ENCODE measurements at regions not wholly inside any gene's neighbourhood (a gene's known extent, or its start where the extent isn't known, plus 50 kb on each side); places are given as distances from the start of the nearest gene placed in this dataset.
A peak's percentile ranks its signal among the peaks of the same experiment; 100 is the strongest.

- H3K23ac ChIP-seq (ENCODE audit: low read length), result no peak overlapping the region
- no peak overlapping the region for H2BK5ac ChIP-seq (ENCODE audit: low read depth, low read length, poor library complexity)
- no CpG with 5 or more reads among the region's 10 CpGs for WGBS (ENCODE audit: extremely low coverage, insufficient coverage, insufficient read length)
These were observed 209.7 kb upstream of the RADX start for GRCh38 chrX:106401965-106402559.

DNA sequence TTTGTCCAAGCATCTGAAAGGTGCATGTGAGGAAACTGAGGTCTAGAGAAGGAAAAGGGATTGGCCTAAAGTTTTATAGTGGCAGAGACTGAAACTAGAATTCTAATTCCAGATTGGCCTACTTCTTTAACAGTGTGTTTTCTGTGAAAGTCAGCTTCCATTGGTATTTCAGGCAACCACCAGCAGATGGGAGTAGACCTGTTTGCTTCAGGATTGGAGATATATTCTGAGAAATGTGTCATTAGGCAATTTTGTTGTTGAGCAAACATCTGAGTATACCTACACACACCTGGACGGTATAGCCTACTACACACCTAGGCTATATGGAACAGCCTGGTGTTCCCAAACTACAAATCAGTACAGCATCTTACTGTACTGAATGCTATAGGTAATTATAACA lies 207.3 kb upstream of the RADX start:
- Histone ChIP-seq H3K36me3 (ENCODE audit: control insufficient read depth in 1 of 2, insufficient read depth in 2 of 2, low read length in 2 of 2) (no peaks in the 10 kb centered on the region), H4K12ac (ENCODE audit: low read depth, low read length) (no peak overlapping the region), H3K9me3 (ENCODE audit: insufficient read depth, low read depth, low read length) (no peaks in the 10 kb centered on the region), H3K9ac (ENCODE audit: low read length) (no peak overlapping the region), H3K23ac (ENCODE audit: low read length) (no peak overlapping the region), H3K79me1 (ENCODE audit: low read length) (no peaks in the 10 kb centered on the region), H3K4ac (ENCODE audit: low read depth, low read length) (no peak overlapping the region), H2BK12ac (ENCODE audit: low read length) (no peak overlapping the region), H4K91ac (ENCODE audit: low read depth, low read length) (no peak overlapping the region), H3K4me3 (ENCODE audit: low read depth, low read length) (no peak overlapping the region), H3K4me1 (ENCODE audit: control insufficient read depth in 1 of 2, insufficient read depth in 2 of 2, low read length in 2 of 2) (no peaks in the 10 kb centered on the region), H3K27ac (ENCODE audit: low read depth, low read length) (no peak overlapping the region), H3K27me3 (ENCODE audit: insufficient read depth, low read length) (no peaks in the 10 kb centered on the region), H2BK120ac (ENCODE audit: insufficient read depth, low read length, poor library complexity) (no peak overlapping the region), H2AFZ (ENCODE audit: insufficient read depth, low read length, poor library complexity) (no peak overlapping the region), H3K14ac (ENCODE audit: low read length) (no peak overlapping the region), H3K4me2 (ENCODE audit: low read length) (no peak overlapping the region), H3K18ac (ENCODE audit: low read length) (no peak overlapping the region), H2AK5ac (ENCODE audit: low read length) (no peak overlapping the region), H2BK5ac (ENCODE audit: low read depth, low read length, poor library complexity) (no peak overlapping the region), H3K79me2 (ENCODE audit: control insufficient read depth, insufficient read depth, low read length, poor library complexity) (no peaks in the 10 kb centered on the region), H4K8ac (ENCODE audit: low read depth, low read length) (no peak overlapping the region)
- DNase-seq, result peak; percentile 21 to 73
- WGBS (ENCODE audit: extremely low coverage, insufficient coverage, insufficient read length), result no CpG with 5 or more reads among the region's 1 CpG

More at GRCh38 chrX:106401965-106402559, 209.7 kb upstream of the RADX start:
- no peak overlapping the region for H3K4me3 ChIP-seq (ENCODE audit: low read depth, low read length)
- no peak for DNase-seq
- H2AFZ ChIP-seq (ENCODE audit: insufficient read depth, low read length, poor library complexity), result no peak overlapping the region
- no peak overlapping the region for H3K4ac ChIP-seq (ENCODE audit: low read depth, low read length)
- H3K27ac ChIP-seq (ENCODE audit: low read depth, low read length), result no peak overlapping the region
- H3K18ac ChIP-seq (ENCODE audit: low read length), result no peak overlapping the region
- H2AK5ac ChIP-seq (ENCODE audit: low read length), result no peak overlapping the region
- H3K79me2 ChIP-seq (ENCODE audit: control insufficient read depth, insufficient read depth, low read length, poor library complexity), result no peaks in the 10 kb centered on the region
- H3K14ac ChIP-seq (ENCODE audit: low read length), result no peak overlapping the region
- H2BK12ac ChIP-seq (ENCODE audit: low read length), result no peak overlapping the region
- H3K9me3 ChIP-seq (ENCODE audit: insufficient read depth, low read depth, low read length), result no peaks in the 10 kb centered on the region
- H2BK120ac ChIP-seq (ENCODE audit: insufficient read depth, low read length, poor library complexity), result no peak overlapping the region
- no peak overlapping the region for H4K8ac ChIP-seq (ENCODE audit: low read depth, low read length)
- no peaks in the 10 kb centered on the region for H3K79me1 ChIP-seq (ENCODE audit: low read length)
- no peak overlapping the region for H3K9ac ChIP-seq (ENCODE audit: low read length)
- no peaks in the 10 kb centered on the region for H3K4me1 ChIP-seq (ENCODE audit: control insufficient read depth in 1 of 2, insufficient read depth in 2 of 2, low read length in 2 of 2)
- no peaks in the 10 kb centered on the region for H3K36me3 ChIP-seq (ENCODE audit: control insufficient read depth in 1 of 2, insufficient read depth in 2 of 2, low read length in 2 of 2)
- no peak overlapping the region for H4K12ac ChIP-seq (ENCODE audit: low read depth, low read length)
- no peak overlapping the region for H4K91ac ChIP-seq (ENCODE audit: low read depth, low read length)
- no peak overlapping the region for H3K4me2 ChIP-seq (ENCODE audit: low read length)
- no peaks in the 10 kb centered on the region for H3K27me3 ChIP-seq (ENCODE audit: insufficient read depth, low read length)

- Histone ChIP-seq H2AFZ (ENCODE audit: insufficient read depth, low read length, poor library complexity) (no peak overlapping the region), H2BK5ac (ENCODE audit: low read depth, low read length, poor library complexity) (no peak overlapping the region), H3K4me1 (ENCODE audit: control insufficient read depth in 1 of 2, insufficient read depth in 2 of 2, low read length in 2 of 2) (no peaks in the 10 kb centered on the region), H3K4me2 (ENCODE audit: low read length) (no peak overlapping the region), H4K12ac (ENCODE audit: low read depth, low read length) (no peak overlapping the region), H2BK12ac (ENCODE audit: low read length) (no peak overlapping the region), H2AK5ac (ENCODE audit: low read length) (no peak overlapping the region), H3K23ac (ENCODE audit: low read length) (no peak overlapping the region), H3K9me3 (ENCODE audit: insufficient read depth, low read depth, low read length) (no peaks in the 10 kb centered on the region), H3K79me1 (ENCODE audit: low read length) (no peaks in the 10 kb centered on the region), H3K18ac (ENCODE audit: low read length) (no peak overlapping the region), H3K4ac (ENCODE audit: low read depth, low read length) (no peak overlapping the region), H3K36me3 (ENCODE audit: control insufficient read depth in 1 of 2, insufficient read depth in 2 of 2, low read length in 2 of 2) (no peaks in the 10 kb centered on the region), H3K14ac (ENCODE audit: low read length) (no peak overlapping the region), H3K4me3 (ENCODE audit: low read depth, low read length) (no peak overlapping the region), H2BK120ac (ENCODE audit: insufficient read depth, low read length, poor library complexity) (no peak overlapping the region), H3K27ac (ENCODE audit: low read depth, low read length) (no peak overlapping the region), H3K79me2 (ENCODE audit: control insufficient read depth, insufficient read depth, low read length, poor library complexity) (no peaks in the 10 kb centered on the region), H4K91ac (ENCODE audit: low read depth, low read length) (no peak overlapping the region), H4K8ac (ENCODE audit: low read depth, low read length) (no peak overlapping the region), H3K9ac (ENCODE audit: low read length) (no peak overlapping the region), H3K27me3 (ENCODE audit: insufficient read depth, low read length) (no peaks in the 10 kb centered on the region)
- DNase-seq, result peak in 1 of 2 donors; percentile 56
- WGBS (ENCODE audit: extremely low coverage, insufficient coverage, insufficient read length), result no CpG with 5 or more reads among the region's 2 CpGs
These were observed 196.4 kb upstream of the RADX start for GRCh38 chrX:106415276-106415895.

- Histone ChIP-seq H3K79me2 (ENCODE audit: control insufficient read depth, insufficient read depth, low read length, poor library complexity) (no peaks in the 10 kb centered on the region), H2AK5ac (ENCODE audit: low read length) (no peak overlapping the region), H2AFZ (ENCODE audit: insufficient read depth, low read length, poor library complexity) (no peak overlapping the region), H3K23ac (ENCODE audit: low read length) (no peak overlapping the region), H3K4me2 (ENCODE audit: low read length) (no peak overlapping the region), H3K27me3 (ENCODE audit: insufficient read depth, low read length) (no peaks in the 10 kb centered on the region), H3K36me3 (ENCODE audit: control insufficient read depth in 1 of 2, insufficient read depth in 2 of 2, low read length in 2 of 2) (no peaks in the 10 kb centered on the region), H4K91ac (ENCODE audit: low read depth, low read length) (no peak overlapping the region), H2BK120ac (ENCODE audit: insufficient read depth, low read length, poor library complexity) (no peak overlapping the region), H3K27ac (ENCODE audit: low read depth, low read length) (no peak overlapping the region), H4K8ac (ENCODE audit: low read depth, low read length) (no peak overlapping the region), H4K12ac (ENCODE audit: low read depth, low read length) (no peak overlapping the region), H3K14ac (ENCODE audit: low read length) (no peak overlapping the region), H2BK5ac (ENCODE audit: low read depth, low read length, poor library complexity) (no peak overlapping the region), H3K4ac (ENCODE audit: low read depth, low read length) (no peak overlapping the region), H3K79me1 (ENCODE audit: low read length) (no peaks in the 10 kb centered on the region), H3K9ac (ENCODE audit: low read length) (no peak overlapping the region), H3K18ac (ENCODE audit: low read length) (no peak overlapping the region), H2BK12ac (ENCODE audit: low read length) (no peak overlapping the region), H3K4me1 (ENCODE audit: control insufficient read depth in 1 of 2, insufficient read depth in 2 of 2, low read length in 2 of 2) (no peaks in the 10 kb centered on the region), H3K9me3 (ENCODE audit: insufficient read depth, low read depth, low read length) (no peaks in the 10 kb centered on the region), H3K4me3 (ENCODE audit: low read depth, low read length) (no peak overlapping the region)
- WGBS (ENCODE audit: extremely low coverage, insufficient coverage, insufficient read length), result no CpG with 5 or more reads among the region's 4 CpGs
- no peak for DNase-seq
These were observed 175.1 kb upstream of the RADX start for GRCh38 chrX:106436691-106437090.
